ENCODE measurements at regions not wholly inside any gene's neighbourhood (a gene's known extent, or its start where the extent isn't known, plus 50 kb on each side); places are given as distances from the start of the nearest gene placed in this dataset.

GRCh38 chr10:107215681-107216080, 51.2 kb upstream of the SORCS1 start:
- TF ChIP-seq REST (IDR thresholded peaks at IDR 0.05; ENCODE audit: low read depth): no peak
- no peak for TF ChIP-seq CREB1 (IDR thresholded peaks at IDR 0.05; ENCODE audit: low read depth)
- no peak for TF ChIP-seq RAD21 (IDR thresholded peaks at IDR 0.05; ENCODE audit: low read depth)
- no peak for TF ChIP-seq TEAD4 (IDR thresholded peaks at IDR 0.05)
- TF ChIP-seq, protein P1, sequence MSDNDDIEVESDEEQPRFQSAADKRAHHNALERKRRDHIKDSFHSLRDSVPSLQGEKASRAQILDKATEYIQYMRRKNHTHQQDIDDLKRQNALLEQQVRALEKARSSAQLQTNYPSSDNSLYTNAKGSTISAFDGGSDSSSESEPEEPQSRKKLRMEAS (IDR thresholded peaks at IDR 0.05): no peak
- TF ChIP-seq USF1 (IDR thresholded peaks at IDR 0.05): no peak
- TF ChIP-seq YY1 (IDR thresholded peaks at IDR 0.05; ENCODE audit: low read depth): no peak
- TF ChIP-seq CEBPB (IDR thresholded peaks at IDR 0.05): no peak
- no peak for TF ChIP-seq TCF12 (IDR thresholded peaks at IDR 0.05; ENCODE audit: low read depth)

Measured in Ishikawa (cell line).